ENCODE measurements at regions not wholly inside any gene's neighbourhood (a gene's known extent, or its start where the extent isn't known, plus 50 kb on each side); places are given as distances from the start of the nearest gene placed in this dataset.
A peak's percentile ranks its signal among the peaks of the same experiment; 100 is the strongest.

GRCh38 chr1:212224102-212224501 is 61.1 kb upstream of the PPP2R5A start:
- no peak for DNase-seq

GRCh38 chr1:212225416-212225815 is 59.8 kb upstream of the PPP2R5A start:
- DNase-seq, result no peak

- no peak for DNase-seq
Observed at GRCh38 chr1:212225871-212226302, 59.3 kb upstream of the PPP2R5A start.

GRCh38 chr1:212226467-212226866 is 58.7 kb upstream of the PPP2R5A start:
- no peak for DNase-seq

GRCh38 chr1:212228076-212228475 is 57.1 kb upstream of the PPP2R5A start:
- DNase-seq, result no peak

- no peak for DNase-seq
Observed at GRCh38 chr1:212228591-212229119, 56.6 kb upstream of the PPP2R5A start.

GRCh38 chr1:212229654-212230053 is 55.6 kb upstream of the PPP2R5A start:
- DNase-seq, result peak in 1 of 56 donors; percentile 7

- no peak for DNase-seq
Observed at GRCh38 chr1:212230329-212230728, 54.9 kb upstream of the PPP2R5A start.

GRCh38 chr1:212231372-212231771 is 53.8 kb upstream of the PPP2R5A start:
- no peak for DNase-seq

- DNase-seq, result no peak
Observed at GRCh38 chr1:212232090-212232489, 53.1 kb upstream of the PPP2R5A start.

GRCh38 chr1:212233321-212233720 is 51.9 kb upstream of the PPP2R5A start:
- no peak for DNase-seq

GRCh38 chr1:212234431-212235395 is 50.5 kb upstream of the PPP2R5A start:
- DNase-seq, result peak in 7 of 56 donors; percentile 1 to 32 (median 10)
